Thyroid gland (tissue), 4 donors: ENCODE measurements at regions not wholly inside any gene's neighbourhood (a gene's known extent, or its start where the extent isn't known, plus 50 kb on each side); places are given as distances from the start of the nearest gene placed in this dataset.

Source experiments
- CTCF ChIP-seq, 6 experiments: fragments of 200-600 bp in 3 of 6; fragments of 450-650 bp in 3 of 6; sonication (generic) in 3 of 6; IDR thresholded peaks; one replicate each; pipeline ENCODE4 v1.5.1; 2016 to 2019; ENCODE audit warnings: antibody characterized with exemption in 6 of 6, mild to moderate bottlenecking in 2 of 6, inconsistent platforms in 1 of 6, moderate library complexity in 1 of 6
- POLR2A ChIP-seq, 2 donors: fragments of 450-650 bp; IDR thresholded peaks; one replicate each; pipeline ENCODE4 v1.6.1; 2017; ENCODE audit warnings: antibody characterized with exemption in 2 of 2, mild to moderate bottlenecking in 2 of 2, moderate library complexity in 1 of 2

DNA sequence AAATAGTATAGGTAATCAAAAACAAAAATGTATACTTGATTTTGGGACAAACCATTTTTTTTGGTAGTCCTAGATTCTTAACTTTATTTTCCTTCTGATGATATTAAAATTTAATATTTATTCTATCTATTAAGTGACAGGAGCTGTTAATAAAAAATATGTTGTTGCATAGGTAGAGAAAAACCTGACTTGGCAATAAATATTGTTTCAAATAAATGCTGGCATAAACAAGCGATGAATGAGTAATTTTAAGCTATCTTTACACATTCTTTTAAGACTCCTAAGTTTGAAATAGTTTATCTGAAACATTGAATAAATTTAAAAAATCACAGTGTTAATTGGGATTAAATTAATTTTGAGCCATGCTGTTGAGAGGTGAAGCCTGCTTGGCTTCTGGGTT is 114.6 kb downstream of the GC start:
- no peak for TF ChIP-seq CTCF (IDR thresholded peaks at IDR 0.05)
- no peak for TF ChIP-seq POLR2A (IDR thresholded peaks at IDR 0.05)
